T-helper 9 cell (primary cell): ENCODE measurements at regions not wholly inside any gene's neighbourhood (a gene's known extent, or its start where the extent isn't known, plus 50 kb on each side); places are given as distances from the start of the nearest gene placed in this dataset.

Source experiments
- DNase-seq: peaks from one replicate; pipeline ENCODE4 v3.0.0-alpha.2; 2020

DNA sequence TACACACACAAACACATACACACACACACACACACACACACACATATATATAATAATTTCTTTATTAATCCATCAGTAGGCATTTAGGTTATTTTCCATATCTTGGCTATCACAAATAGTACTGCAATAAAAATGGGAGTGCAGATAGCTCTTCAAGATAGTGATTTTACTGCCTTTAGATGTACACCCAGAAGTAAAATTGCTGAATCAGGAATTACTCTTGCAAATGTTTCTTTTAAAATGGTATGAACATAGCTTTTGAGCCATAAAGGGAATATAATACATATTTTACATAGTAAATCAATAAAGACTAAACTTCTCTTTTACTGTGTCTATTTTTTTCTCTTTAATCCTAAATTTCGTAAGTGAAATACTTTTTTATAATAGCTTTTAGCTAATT, 1251.1 kb downstream of the ZPLD1 start:
- DNase-seq = no peak

DNA sequence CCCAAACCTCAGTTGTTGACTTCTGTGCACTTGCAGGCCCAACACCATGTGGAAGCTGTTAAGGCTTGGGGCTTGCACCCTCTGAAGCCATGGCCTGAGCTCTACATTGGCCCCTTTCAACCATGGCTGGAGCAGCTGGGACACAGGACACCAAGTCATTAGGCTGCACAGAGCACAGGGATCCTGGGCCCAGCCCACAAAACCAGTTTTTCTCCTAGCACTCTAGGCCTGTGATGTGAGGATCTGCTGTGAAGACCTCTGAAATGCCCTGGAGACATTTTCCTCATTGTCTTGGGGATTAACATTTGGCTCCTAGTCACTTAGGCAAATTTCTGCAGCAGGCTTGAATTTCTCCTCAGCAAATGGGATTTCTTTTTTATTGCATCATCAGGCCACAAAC, 1255.7 kb downstream of the ZPLD1 start:
- DNase-seq = no peak

DNA sequence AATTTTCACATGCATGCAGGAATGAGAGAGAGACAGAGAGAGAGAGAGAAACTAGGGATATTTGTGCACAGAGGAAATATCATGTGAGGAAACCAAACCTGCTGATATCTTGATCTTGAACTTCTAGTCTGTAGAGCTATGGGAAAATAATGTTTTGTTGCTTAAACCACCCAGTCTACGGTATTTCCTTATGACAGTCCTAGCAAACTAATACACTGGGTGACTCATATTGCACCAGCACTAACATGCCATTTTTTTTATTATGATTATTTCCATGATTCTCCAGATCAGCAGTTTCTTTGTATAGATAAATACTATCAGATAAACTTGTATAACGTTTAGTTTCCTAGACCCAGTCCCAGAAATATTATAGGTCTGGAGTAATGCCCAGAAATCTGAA, 1259.0 kb downstream of the ZPLD1 start:
- no peak for DNase-seq

DNA sequence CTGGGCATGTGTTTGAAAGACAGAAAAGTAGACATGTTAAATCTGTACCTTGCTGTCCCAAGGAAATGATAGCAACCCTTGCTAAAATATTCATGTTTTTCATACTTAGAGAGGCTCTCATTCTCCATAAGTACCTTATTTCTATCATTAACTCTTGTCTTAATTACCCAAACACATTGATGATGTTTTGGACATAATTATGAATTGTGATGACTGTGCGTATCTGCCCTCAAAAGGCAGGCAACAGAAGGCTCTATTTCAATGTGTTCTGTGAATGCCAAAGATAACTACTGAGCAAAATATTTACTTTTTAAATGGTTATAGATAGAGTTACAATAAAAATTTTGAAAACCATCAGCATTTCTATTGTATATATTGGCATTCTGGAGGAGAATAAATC, 1263.8 kb downstream of the ZPLD1 start:
- no peak for DNase-seq

DNA sequence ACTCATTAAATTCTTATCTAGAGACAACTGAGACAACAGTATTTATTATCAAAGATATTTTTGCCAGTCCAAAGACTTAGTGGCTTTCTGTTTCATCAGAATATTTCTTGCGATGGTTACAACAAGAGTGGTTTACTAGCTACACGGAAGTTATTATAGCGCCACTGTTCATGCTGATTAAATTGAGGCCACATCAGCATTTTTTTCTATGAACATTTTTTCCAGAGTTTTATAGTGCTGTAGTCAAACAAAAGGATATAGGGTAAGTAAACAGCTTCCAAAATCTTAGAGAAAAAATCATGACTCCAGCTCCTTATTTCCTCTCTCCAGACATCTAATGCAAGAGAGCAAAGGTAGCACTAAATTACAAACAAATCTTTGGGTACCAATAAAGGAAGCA, 1264.4 kb downstream of the ZPLD1 start:
- DNase-seq = no peak

DNA sequence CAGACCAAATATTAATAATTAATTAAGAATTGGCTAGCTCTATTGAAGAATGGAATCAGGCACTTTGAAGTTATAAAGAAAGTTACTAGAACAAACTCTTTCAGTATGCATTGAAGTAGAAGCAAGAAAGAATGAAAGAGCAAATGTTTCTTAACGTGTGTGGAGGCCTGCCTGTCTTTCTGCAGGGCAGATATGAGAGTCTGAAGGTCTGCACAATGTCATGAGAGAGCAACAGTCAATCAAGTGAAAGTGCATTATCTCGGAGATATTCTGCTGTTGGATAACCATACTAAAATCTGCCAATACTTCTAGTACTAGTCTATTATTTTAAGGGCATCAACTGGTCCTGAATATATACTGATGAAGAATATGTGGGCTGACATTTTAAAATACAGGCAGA, 1270.8 kb downstream of the ZPLD1 start:
- no peak for DNase-seq

DNA sequence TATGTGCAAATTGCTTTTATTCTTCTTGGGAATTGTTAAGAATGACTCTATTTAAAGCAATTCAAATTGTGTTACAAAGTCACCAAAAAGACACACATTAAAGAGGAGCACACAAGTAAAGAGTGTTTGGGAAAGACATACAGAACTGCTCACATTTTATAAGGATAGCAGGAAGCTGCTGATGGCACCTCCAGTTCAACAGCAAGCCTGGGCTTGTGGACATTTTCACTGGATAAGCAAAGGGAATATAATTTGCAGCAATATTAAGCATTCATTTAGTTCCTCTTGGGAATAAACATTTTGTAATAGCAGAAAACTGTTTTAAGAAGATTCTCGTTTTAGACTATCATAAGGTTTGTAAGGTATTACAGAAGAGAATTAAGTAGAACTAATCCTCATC, 1271.9 kb downstream of the ZPLD1 start:
- DNase-seq = no peak

DNA sequence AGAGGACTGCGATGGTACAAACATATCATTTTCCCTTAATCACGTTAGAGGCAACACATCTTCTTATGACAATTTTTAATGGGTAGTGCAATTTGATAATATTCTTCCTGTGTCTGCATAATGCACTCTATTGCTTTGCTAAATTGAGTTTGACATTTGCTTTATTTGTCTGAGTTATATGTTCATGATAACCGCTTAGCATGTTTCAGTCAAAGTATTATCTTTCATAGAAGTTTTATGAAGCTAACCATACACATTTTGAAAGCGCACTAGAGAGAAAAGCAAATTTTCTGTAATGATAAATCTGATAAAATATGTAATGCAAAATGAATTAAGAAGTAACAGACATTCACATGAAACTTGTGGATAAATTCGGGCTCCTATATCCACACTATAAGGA, 1276.9 kb downstream of the ZPLD1 start:
- DNase-seq = no peak

DNA sequence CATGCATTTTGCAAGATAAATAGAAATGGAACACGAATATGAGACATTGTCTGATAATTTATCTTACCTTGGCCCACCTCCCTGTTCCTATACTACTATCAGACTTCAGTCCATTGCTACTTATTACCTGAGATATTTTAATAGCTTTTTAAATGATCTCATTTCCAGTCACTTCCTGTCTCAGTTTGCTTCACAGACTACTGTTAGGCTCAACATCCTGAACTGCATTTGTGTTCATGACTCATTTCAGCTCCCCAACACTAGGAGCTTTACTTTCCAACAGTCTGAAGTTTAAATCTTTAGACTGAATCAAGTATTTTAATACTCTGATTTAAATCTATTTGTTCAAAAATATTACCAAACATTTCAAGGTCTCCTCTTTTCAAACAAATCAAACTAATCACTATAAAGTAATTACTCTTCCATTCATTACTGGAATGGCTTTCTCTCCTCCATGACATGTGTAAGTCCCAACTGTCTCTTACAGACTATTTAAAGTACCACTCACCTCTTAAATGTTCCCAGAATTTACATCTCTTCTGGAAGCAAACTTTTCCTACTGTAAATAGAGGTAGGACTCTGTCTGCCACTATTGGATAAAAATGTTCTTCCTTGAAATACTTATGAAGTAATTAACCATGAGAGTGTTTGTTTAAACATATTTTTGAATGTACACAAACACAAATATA, 1277.6 kb downstream of the ZPLD1 start:
- DNase-seq = no peak

DNA sequence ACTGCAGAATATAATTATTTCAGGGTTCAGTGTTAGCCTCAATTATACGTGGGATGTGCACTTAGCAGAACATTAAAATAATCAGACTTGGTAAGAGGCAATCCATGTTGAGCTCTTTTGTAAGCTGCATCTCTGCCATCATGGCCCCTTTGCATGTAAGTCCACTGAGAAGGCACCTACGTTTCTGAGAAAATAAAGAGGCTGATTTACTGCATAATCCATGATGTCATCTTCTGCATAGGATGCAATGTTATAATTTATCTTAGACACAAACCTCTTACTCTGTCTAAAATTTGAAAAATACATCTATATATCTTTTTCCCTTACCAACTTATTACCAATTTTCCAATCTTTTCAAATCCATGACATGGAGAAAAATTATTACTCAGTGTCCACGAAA, 1294.7 kb downstream of the ZPLD1 start:
- DNase-seq = no peak

DNA sequence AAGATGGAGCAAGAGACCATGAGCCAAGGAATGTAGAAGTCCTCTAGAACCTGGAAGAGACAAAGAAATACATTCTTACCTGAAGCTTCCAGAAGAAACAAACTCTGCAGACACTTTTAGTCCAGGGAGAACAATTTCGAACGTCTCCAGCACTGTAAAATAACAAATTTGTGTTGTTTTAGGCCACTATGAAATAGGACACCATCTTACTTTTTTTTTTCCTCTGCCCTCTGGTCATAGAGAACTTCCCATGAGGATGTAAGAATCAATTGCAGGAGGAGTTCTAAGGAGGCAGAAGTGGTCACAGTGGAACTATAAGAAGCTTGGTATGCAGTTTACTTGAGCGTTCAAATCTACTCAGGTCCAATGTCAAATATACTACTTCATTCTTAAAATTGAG, 1295.9 kb downstream of the ZPLD1 start:
- DNase-seq = no peak

DNA sequence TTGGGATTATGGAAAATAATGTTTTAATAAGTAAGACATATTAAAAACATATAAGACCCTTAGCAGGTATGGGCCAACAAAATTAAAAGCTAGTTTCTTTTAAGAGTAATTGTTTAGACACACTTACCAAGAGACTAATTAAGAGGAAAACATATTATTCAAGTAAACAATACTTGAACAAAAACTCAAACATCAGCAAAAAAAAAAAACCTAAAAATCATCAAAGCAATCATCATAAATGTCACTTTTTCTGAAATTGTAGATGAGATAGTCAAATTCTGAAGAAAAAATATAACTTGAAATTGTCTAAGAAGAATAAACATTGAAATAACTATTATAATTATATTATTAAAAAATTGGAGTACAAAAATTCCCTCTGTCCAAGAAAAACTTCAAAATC, 1318.2 kb downstream of the ZPLD1 start:
- no peak for DNase-seq

DNA sequence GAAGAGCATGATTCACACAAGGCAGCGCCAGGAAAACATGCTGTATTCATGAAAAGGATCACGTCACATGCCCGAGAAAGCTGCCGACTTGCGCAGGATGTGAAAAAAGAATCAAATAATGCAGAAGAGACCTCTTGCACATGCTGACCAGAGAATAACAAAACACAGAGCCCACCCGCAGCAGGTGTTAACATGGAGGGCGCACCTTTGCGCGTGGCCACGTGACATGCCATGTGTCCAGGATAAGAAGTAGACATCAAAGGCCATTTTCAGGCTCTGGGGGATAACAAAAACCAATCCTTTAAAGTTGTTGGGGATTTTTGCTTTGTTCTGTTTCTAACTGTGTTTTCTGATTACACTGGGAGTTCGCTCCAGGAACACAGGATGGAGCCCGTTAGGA, 1332.8 kb downstream of the ZPLD1 start:
- DNase-seq = no peak

DNA sequence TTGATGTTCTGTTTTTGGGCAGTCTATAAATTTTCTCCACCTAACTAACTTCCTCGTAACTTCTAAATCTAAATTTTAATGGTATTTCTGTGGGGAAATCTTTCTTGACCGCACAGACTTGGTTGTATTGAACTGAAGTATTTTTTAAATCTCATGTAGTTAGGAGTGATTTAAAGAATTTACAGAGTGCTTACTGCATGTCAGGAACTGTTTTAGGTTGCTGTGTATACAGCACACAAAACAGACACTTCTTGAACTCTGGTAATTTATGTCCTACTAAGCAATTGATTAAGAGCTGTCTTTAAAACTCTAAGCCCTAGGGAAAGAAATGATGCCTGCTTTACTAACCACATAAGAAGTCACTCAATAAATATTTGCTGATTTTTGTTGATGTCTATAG, 1350.2 kb downstream of the ZPLD1 start:
- DNase-seq = no peak

DNA sequence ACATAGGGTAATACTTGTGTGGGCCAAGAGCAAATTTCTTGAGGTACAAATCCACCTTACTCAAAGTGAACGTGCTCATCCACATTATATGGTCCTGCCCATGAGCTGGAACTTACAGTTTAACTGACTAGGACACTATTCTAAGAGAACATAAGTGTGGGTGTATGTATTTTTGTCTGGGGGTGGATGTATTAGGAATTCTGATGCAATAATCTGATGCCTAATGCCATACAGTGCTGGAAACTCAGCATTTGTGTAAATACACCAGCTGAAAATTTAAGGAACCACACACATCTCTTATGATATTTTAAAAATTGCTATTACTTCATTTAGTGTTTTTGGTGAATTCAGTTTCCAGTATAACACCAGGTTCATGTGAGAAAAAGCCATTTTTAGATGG, 1350.7 kb downstream of the ZPLD1 start:
- DNase-seq = no peak

DNA sequence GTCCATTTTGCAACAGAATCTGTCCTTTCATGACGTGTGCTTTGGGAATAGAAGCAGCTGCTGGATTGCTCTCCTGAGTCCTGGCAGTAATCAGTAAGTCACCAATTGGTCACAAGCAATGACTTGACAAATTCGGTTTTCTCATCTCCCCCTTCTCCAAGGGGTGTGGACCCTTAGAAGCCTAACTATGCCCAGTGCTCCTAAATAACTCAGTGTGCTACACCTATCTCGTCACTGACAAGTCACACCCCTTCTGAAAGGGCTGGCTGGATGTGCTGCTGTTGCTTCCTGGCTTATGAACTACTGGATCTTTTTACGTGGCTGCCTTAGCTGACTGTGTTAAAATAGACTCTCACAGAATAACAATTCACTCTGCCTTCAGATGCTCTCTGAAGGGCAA, 1351.5 kb downstream of the ZPLD1 start:
- no peak for DNase-seq

DNA sequence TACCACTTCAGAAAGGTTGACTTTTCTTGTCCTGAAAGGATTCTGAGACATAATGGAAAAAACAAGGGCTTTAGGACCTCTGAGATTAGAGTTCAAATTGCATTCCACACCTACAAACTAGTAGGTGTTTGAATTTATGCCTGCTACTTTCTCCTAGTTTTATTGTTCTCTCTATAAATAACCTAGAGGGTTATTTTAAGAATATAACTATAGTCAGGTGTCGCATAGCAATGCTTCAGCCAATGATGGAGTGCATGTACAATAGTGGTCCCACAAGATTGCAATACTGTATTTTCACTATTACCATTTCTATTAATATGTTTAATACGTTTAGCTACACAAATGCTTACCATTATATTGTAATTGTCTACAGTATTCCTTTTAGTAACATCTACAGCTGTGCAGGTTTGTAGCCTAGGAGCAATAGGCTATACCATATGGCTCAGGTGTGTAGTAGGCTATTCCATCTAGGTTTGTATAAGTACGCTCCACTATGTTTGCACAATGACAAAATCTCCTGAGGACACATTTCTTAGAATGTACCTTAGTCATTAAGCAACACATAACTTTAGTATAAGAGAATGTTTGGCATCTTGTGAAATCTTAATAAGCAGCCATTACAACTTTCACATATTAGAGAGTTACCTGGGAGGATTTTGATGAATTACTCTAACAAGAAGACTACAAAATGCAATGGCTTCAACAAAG, 1352.5 kb downstream of the ZPLD1 start:
- no peak for DNase-seq

DNA sequence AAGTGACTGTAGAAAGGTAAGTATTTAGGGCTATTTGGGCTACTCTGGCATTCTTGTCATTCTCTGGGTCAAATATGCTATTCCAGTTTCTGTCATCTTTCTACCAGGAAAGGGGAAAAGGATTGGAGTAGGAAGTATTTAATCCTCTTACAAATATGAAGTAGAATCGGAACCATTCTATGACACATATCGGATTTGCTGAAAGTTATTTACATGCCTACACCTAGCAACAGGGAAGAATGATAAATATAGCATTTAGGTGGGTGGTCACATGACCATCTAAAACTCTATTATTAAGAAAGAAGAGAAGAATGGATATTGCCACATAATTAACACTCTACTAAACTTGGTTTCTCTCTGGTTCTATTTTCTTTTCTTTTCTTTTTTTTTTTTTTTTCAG, 1353.1 kb downstream of the ZPLD1 start:
- no peak for DNase-seq

DNA sequence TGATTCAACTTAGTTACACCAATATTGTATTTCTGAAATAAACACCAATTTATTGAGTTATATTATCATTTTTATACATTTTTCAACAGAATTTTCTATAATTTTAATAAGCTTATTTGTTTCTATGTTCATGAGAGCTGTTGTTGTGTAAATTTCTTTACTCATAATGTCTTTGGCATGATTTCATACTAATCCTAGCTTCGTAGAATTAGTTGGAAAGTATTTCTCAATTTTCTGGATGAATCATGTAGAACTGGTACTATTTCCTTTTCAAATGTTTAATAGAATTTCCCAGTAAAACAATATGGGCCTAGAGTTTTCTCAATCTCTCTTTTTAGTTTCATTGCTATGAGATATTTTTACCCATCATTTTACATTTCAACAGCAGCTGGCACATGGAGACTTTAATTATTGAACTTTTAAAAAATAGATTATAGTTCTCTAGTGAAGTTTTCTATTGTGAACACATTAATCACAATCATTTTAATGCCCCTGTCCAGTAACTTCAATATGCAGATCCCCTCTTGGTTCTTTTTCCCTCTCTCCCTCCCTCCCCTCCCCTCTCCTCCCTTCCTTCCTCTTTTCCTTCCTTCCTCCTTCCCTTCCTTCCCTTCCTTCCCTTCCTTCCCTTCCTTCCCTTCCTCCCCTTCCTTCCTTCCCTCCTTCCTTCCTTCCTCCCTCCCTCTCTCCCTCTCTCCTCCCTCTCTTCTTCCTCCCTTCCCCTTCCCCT, 1357.1 kb downstream of the ZPLD1 start:
- no peak for DNase-seq

DNA sequence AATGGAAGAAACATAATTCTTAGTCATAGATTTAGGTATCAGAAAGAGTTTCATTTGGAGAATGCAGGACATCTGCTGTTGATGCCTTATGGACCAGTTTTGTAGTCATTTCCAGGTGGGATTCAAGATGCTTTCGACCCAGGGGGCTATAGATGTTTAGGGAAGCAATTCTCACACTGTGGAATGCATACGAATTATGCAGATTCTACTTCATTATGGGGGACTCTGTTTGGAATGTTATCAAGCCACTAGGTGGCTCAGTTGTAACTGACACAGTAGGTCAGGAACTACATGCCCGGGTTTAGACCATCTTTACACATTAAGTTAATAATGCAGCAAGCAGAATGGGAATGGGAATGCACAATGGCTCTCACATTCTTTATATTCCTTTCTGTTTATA, 1359.8 kb downstream of the ZPLD1 start:
- no peak for DNase-seq

DNA sequence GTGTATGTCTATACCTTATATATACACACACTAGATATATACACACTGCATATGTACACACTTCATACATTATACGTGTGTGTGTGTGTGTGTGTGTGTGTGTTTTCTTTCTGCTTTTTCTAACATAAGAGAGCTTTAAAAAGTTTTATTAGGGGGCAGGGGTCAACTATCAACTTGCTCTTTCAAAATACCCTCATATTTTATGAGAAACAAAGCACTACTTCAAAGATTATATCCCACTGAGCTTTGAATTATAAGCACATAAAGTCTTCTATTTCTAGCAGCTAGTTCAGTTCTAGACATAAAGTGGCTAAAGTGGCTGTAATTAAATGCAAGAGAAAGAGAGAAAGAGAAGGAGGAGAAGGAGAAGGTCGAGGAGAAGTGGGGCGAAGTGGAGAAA, 1361.3 kb downstream of the ZPLD1 start:
- no peak for DNase-seq

DNA sequence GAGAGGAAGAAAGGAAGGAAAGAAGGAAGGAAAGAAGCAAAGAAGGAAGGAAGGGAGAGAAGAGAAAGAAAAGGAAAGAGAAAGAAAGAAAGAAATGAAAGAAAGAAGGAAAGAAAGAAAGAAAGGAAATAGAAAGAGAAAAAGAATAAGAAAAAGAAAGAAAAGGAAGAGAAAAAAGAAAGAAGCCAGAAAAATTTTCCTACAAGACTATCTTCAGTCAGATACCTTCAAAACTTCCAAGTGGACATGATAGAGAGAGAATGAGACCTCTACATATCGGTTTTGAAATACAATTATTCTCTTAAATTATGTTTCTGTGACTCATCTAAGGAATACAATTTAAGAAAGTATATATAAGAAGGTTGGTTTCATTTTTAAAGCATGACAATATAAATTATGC, 1369.0 kb downstream of the ZPLD1 start:
- no peak for DNase-seq

DNA sequence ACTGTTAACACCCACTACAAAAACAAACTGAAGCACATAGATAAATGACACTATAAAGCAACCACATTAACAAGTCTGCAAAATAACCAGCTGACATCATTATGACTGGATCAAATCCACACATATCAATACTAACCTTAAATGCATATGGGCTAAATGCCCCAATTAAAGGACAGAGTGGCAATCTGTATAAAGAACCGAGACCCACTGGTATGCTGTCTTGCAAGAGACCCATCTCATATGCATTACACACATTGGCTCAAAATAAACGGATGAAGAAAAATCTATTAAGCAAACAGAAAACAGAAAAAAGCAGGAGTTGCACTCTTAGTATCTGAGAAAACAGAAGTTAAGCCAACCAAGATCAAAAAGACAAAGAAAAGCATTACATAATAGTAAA, 1375.4 kb downstream of the ZPLD1 start:
- no peak for DNase-seq

DNA sequence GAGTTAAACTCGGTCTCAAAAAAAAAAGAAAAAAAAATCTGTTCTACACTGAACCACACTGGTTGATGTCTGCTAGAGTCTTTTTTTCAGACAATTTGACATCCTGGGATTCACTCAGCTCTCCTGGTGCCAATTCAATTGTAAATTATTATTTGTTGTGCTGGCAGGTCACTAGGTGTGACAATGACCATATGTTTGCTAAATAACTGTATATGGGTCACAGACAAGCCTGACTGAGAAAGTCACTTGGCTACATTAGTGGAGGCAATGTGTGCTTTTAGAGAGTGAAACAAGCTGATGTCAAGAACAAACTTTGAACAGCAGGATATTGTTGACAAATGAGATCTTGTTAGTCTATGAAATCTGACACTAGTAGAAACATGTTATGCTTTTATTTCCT, 1379.1 kb downstream of the ZPLD1 start:
- no peak for DNase-seq
